ENCODE measurements at regions not wholly inside any gene's neighbourhood (a gene's known extent, or its start where the extent isn't known, plus 50 kb on each side); places are given as distances from the start of the nearest gene placed in this dataset.

GRCh38 chr12:46910830-46911229 is 85.0 kb upstream of the SLC38A4 start:
- no peak for DNase-seq

GRCh38 chr12:46914336-46914735 is 88.5 kb upstream of the SLC38A4 start:
- no peak for DNase-seq

- no peak for DNase-seq
Measured at GRCh38 chr12:46915082-46915481, 89.3 kb upstream of the SLC38A4 start.

GRCh38 chr12:46915836-46916235 is 90.0 kb upstream of the SLC38A4 start:
- DNase-seq, result no peak

GRCh38 chr12:46916796-46917419 is 91.1 kb upstream of the SLC38A4 start:
- no peak for DNase-seq

- no peak for DNase-seq
Measured at GRCh38 chr12:46917821-46918220, 92.0 kb upstream of the SLC38A4 start.

GRCh38 chr12:46918631-46919030 is 92.8 kb upstream of the SLC38A4 start:
- DNase-seq, result no peak

GRCh38 chr12:46919666-46920400 is 94.0 kb upstream of the SLC38A4 start:
- no peak for DNase-seq

GRCh38 chr12:46920499-46920898 is 94.7 kb upstream of the SLC38A4 start:
- DNase-seq, result no peak

GRCh38 chr12:46921048-46921763 is 95.4 kb upstream of the SLC38A4 start:
- DNase-seq, result peak; percentile 31

GRCh38 chr12:46921764-46922133 is 96.0 kb upstream of the SLC38A4 start:
- DNase-seq, result no peak

GRCh38 chr12:46926526-46926925 is 100.7 kb upstream of the SLC38A4 start:
- DNase-seq, result no peak

GRCh38 chr12:46930101-46930500 is 104.3 kb upstream of the SLC38A4 start:
- no peak for DNase-seq

- peak; percentile 70 for DNase-seq
Measured at GRCh38 chr12:46933947-46934346, 108.2 kb upstream of the SLC38A4 start.

- DNase-seq, result no peak
Measured at GRCh38 chr12:46934374-46935111, 108.7 kb upstream of the SLC38A4 start.

- no peak for DNase-seq
Measured at GRCh38 chr12:46935271-46935847, 109.6 kb upstream of the SLC38A4 start.

GRCh38 chr12:46936042-46936441 is 110.2 kb upstream of the SLC38A4 start:
- no peak for DNase-seq

GRCh38 chr12:46938071-46938678 is 112.4 kb upstream of the SLC38A4 start:
- DNase-seq, result no peak

- DNase-seq, result no peak
Measured at GRCh38 chr12:46941981-46942380, 116.2 kb upstream of the SLC38A4 start.

GRCh38 chr12:46942579-46942978 is 116.8 kb upstream of the SLC38A4 start:
- DNase-seq, result peak; percentile 25

GRCh38 chr12:46944088-46944487 is 118.3 kb upstream of the SLC38A4 start:
- peak; percentile 38 for DNase-seq

- DNase-seq, result no peak
Measured at GRCh38 chr12:46944771-46945170, 119.0 kb upstream of the SLC38A4 start.
